GM12892 (cell line): ENCODE measurements at regions not wholly inside any gene's neighbourhood (a gene's known extent, or its start where the extent isn't known, plus 50 kb on each side); places are given as distances from the start of the nearest gene placed in this dataset.

Experiments used
- POLR2A ChIP-seq: IDR thresholded peaks from 2 replicates; pipeline ENCODE4 v1.6.1; 2011; ENCODE audit warnings: low read depth, low read length, control low read depth
- TAF1 ChIP-seq: IDR thresholded peaks from 2 replicates; pipeline ENCODE4 v1.6.1; 2011; ENCODE audit warnings: low read depth, mild to moderate bottlenecking, control low read depth, low read length, borderline replicate concordance

GRCh38 chr1:196147530-196147929, 460.7 kb downstream of the KCNT2 start:
- TF ChIP-seq POLR2A (no peak), TAF1 (no peak)
